ENCODE measurements at regions not wholly inside any gene's neighbourhood (a gene's known extent, or its start where the extent isn't known, plus 50 kb on each side); places are given as distances from the start of the nearest gene placed in this dataset.
A peak's percentile ranks its signal among the peaks of the same experiment; 100 is the strongest.

GRCh38 chr14:25868521-25869314 is 729.1 kb downstream of the NOVA1 start:
- no peak overlapping the region for H3K9ac ChIP-seq (ENCODE audit: low read depth in 2 of 2, low read length in 2 of 2)
- TF ChIP-seq CTCF (IDR thresholded peaks at IDR 0.05): no peak
- H3K4me3 ChIP-seq: no peak overlapping the region
- intact Hi-C loops (cut with DNase I): no loop called here
- no peaks in the 10 kb centered on the region for H3K4me1 ChIP-seq
- DNase-seq: peak; percentile 19
- no peaks in the 10 kb centered on the region for H3K9me3 ChIP-seq
- H3K27me3 ChIP-seq: no peaks in the 10 kb centered on the region
- no peaks in the 10 kb centered on the region for H3K36me3 ChIP-seq
- peak overlapping the region; percentile 27 for H3K27ac ChIP-seq

- Histone ChIP-seq H3K9me3 (no peaks in the 10 kb centered on the region), H3K27ac (no peak overlapping the region), H3K27me3 (no peaks in the 10 kb centered on the region), H3K4me1 (no peaks in the 10 kb centered on the region), H3K36me3 (no peaks in the 10 kb centered on the region), H3K9ac (ENCODE audit: low read depth in 2 of 2, low read length in 2 of 2) (no peak overlapping the region), H3K4me3 (no peak overlapping the region)
- no peak for DNase-seq
- TF ChIP-seq CTCF (IDR thresholded peaks at IDR 0.05): no peak
- intact Hi-C loops (cut with DNase I): no loop called here
These were observed 736.4 kb downstream of the NOVA1 start for GRCh38 chr14:25861406-25861805.

- DNase-seq: no peak
- Histone ChIP-seq H3K36me3 (no peaks in the 10 kb centered on the region), H3K9ac (ENCODE audit: low read depth in 2 of 2, low read length in 2 of 2) (no peak overlapping the region), H3K27me3 (no peaks in the 10 kb centered on the region), H3K27ac (no peak overlapping the region), H3K4me3 (no peak overlapping the region), H3K4me1 (no peaks in the 10 kb centered on the region), H3K9me3 (no peaks in the 10 kb centered on the region)
- no peak for TF ChIP-seq CTCF (IDR thresholded peaks at IDR 0.05)
- intact Hi-C loops (cut with DNase I): no loop called here
These were observed 749.2 kb downstream of the NOVA1 start for GRCh38 chr14:25848601-25849000.

GRCh38 chr14:25846246-25846645 is 751.6 kb downstream of the NOVA1 start:
- H3K4me3 ChIP-seq: no peak overlapping the region
- no peak for TF ChIP-seq CTCF (IDR thresholded peaks at IDR 0.05)
- DNase-seq: no peak
- no peak overlapping the region for H3K9ac ChIP-seq (ENCODE audit: low read depth in 2 of 2, low read length in 2 of 2)
- no peaks in the 10 kb centered on the region for H3K36me3 ChIP-seq
- intact Hi-C loops (cut with DNase I): no loop called here
- H3K9me3 ChIP-seq: no peaks in the 10 kb centered on the region
- no peaks in the 10 kb centered on the region for H3K4me1 ChIP-seq
- H3K27ac ChIP-seq: no peak overlapping the region
- H3K27me3 ChIP-seq: no peaks in the 10 kb centered on the region

- Histone ChIP-seq H3K27me3 (no peaks in the 10 kb centered on the region), H3K4me1 (no peaks in the 10 kb centered on the region), H3K36me3 (no peaks in the 10 kb centered on the region), H3K9me3 (no peaks in the 10 kb centered on the region), H3K9ac (ENCODE audit: low read depth in 2 of 2, low read length in 2 of 2) (no peak overlapping the region), H3K4me3 (no peak overlapping the region), H3K27ac (no peak overlapping the region)
- no peak for DNase-seq
- intact Hi-C loops (cut with DNase I): no loop called here
- TF ChIP-seq CTCF (IDR thresholded peaks at IDR 0.05): no peak
These were observed 754.1 kb downstream of the NOVA1 start for GRCh38 chr14:25843481-25844470.

Measured in colonic mucosa (tissue), 4 donors.